Endodermal cell (in vitro differentiated cells): ENCODE measurements at regions not wholly inside any gene's neighbourhood (a gene's known extent, or its start where the extent isn't known, plus 50 kb on each side); places are given as distances from the start of the nearest gene placed in this dataset.

Experiments used
- DNase-seq: peaks from one replicate; pipeline ENCODE4 v3.0.0-alpha.2; 2017
- H3K27ac ChIP-seq: 2 replicates; pipeline ENCODE4 v1.5.1; 2013; ENCODE audit warnings: mild to moderate bottlenecking, low read depth, low read length, moderate library complexity
- H3K27me3 ChIP-seq: 2 replicates; pipeline ENCODE4 v1.6.1; 2013; ENCODE audit warnings: mild to moderate bottlenecking, low read length, moderate library complexity; ENCODE audit not compliant: insufficient read depth, control insufficient read depth, poor library complexity, severe bottlenecking
- H3K36me3 ChIP-seq: 2 replicates; pipeline ENCODE4 v1.7.0; 2013; ENCODE audit warnings: mild to moderate bottlenecking, low read length, moderate library complexity; ENCODE audit not compliant: control insufficient read depth, insufficient read depth
- H3K4me1 ChIP-seq: one replicate; pipeline ENCODE4 v1.7.0; 2013; ENCODE audit warnings: low read length; ENCODE audit not compliant: control insufficient read depth, insufficient read depth
- H3K4me3 ChIP-seq: 2 replicates; pipeline ENCODE4 v1.5.1; 2013; ENCODE audit warnings: mild to moderate bottlenecking, low read length, moderate library complexity
- H3K9ac ChIP-seq: 2 replicates; pipeline ENCODE4 v1.6.1; 2013; ENCODE audit warnings: mild to moderate bottlenecking, low read length, moderate library complexity; ENCODE audit not compliant: poor library complexity, severe bottlenecking; ENCODE audit errors: extremely low read depth
- H3K9me3 ChIP-seq: 2 replicates; pipeline ENCODE4 v1.6.1; 2013; ENCODE audit warnings: mild to moderate bottlenecking, low read length, moderate library complexity; ENCODE audit not compliant: control insufficient read depth
- H3K27ac Mint-ChIP-seq: 2 replicates; pipeline ENCODE4 v1.8.0; 2020; ENCODE audit warnings: mixed read lengths
- H3K27me3 Mint-ChIP-seq: 2 replicates; pipeline ENCODE4 v1.8.0; 2021; ENCODE audit warnings: mild to moderate bottlenecking, mixed read lengths; ENCODE audit not compliant: insufficient read depth
- H3K36me3 Mint-ChIP-seq: 2 replicates; pipeline ENCODE4 v1.8.0; 2020; ENCODE audit warnings: low read depth, mixed read lengths
- H3K4me1 Mint-ChIP-seq: 2 replicates; pipeline ENCODE4 v1.8.0; 2020; ENCODE audit warnings: mixed read lengths
- H3K4me3 Mint-ChIP-seq: 2 replicates; pipeline ENCODE4 v1.8.0; 2020; ENCODE audit warnings: mild to moderate bottlenecking, moderate library complexity, mixed read lengths
- H3K9me3 Mint-ChIP-seq: 2 replicates; pipeline ENCODE4 v1.8.0; 2020; ENCODE audit warnings: mild to moderate bottlenecking, mixed read lengths
- CTCF ChIP-seq: fragments of 200-600 bp; sonication (generic); conservative IDR thresholded peaks from 2 replicates; pipeline ENCODE4 v1.5.0; 2021; ENCODE audit warnings: antibody characterized with exemption, mild to moderate bottlenecking
- whole genome bisulfite sequencing, 2 experiments: methylation state at CpG; one replicate each; pipeline versions ENCODE4 v1.1.5 to v1.1.7; 2013; ENCODE audit warnings: missing lambda C conversion rate in 2 of 2, mixed read lengths in 1 of 2; ENCODE audit not compliant: insufficient coverage in 1 of 2, insufficient read length in 1 of 2; 5-methylcytosine and 5-hydroxymethylcytosine counted together

GRCh38 chr10:9188022-9188810 lies 1133.7 kb downstream of the GATA3 start:
- H3K27me3 ChIP-seq: no peaks in the 10 kb centered on the region
- DNase-seq: no peak
- Mint-ChIP-seq H3K4me1 (no peaks in the 10 kb centered on the region), H3K27ac (no peak overlapping the region), H3K27me3 (peaks cover 6% of the 10 kb centered on the region), H3K4me3 (no peak overlapping the region), H3K36me3 (no peaks in the 10 kb centered on the region), H3K9me3 (peaks cover 6% of the 10 kb centered on the region)
- 100% methylated on average over 1 of the region's 3 CpGs; no CpG with 5 or more reads in 1 of the 2 experiments for WGBS, 2 experiments
- no peaks in the 10 kb centered on the region for H3K4me1 ChIP-seq
- no peak for TF ChIP-seq CTCF
- H3K4me3 ChIP-seq: no peak overlapping the region
- no peaks in the 10 kb centered on the region for H3K36me3 ChIP-seq
- no peak overlapping the region for H3K9ac ChIP-seq
- H3K9me3 ChIP-seq: no peaks in the 10 kb centered on the region
- H3K27ac ChIP-seq: no peak overlapping the region

- Mint-ChIP-seq H3K4me3 (no peak overlapping the region), H3K9me3 (peaks cover 2% of the 10 kb centered on the region), H3K27me3 (peaks cover 6% of the 10 kb centered on the region)
Observed at GRCh38 chr10:9189448-9189847, 1135.0 kb downstream of the GATA3 start.

GRCh38 chr10:9193120-9193519 lies 1138.6 kb downstream of the GATA3 start:
- no peak for TF ChIP-seq CTCF
- Histone ChIP-seq H3K9ac (no peak overlapping the region), H3K9me3 (no peaks in the 10 kb centered on the region), H3K36me3 (no peaks in the 10 kb centered on the region), H3K27me3 (peaks cover 4% of the 10 kb centered on the region), H3K4me1 (no peaks in the 10 kb centered on the region), H3K27ac (no peak overlapping the region), H3K4me3 (no peak overlapping the region)
- peaks cover 13% of the 10 kb centered on the region for H3K27me3 Mint-ChIP-seq
- no peak overlapping the region for H3K4me3 Mint-ChIP-seq
- no peak for DNase-seq
- H3K4me1 Mint-ChIP-seq: no peaks in the 10 kb centered on the region
- whole genome bisulfite sequencing, 2 experiments: 94 to 95% methylated on average over 2 to 5 of the region's 6 CpGs
- H3K36me3 Mint-ChIP-seq: no peaks in the 10 kb centered on the region
- no peak overlapping the region for H3K27ac Mint-ChIP-seq
- H3K9me3 Mint-ChIP-seq: no peaks in the 10 kb centered on the region

More at GRCh38 chr10:9189448-9189847, 1135.0 kb downstream of the GATA3 start:
- H3K4me1 ChIP-seq: no peaks in the 10 kb centered on the region
- H3K27ac ChIP-seq: no peak overlapping the region
- 84% methylated on average over 2 of the region's 2 CpGs; no CpG with 5 or more reads in 1 of the 2 experiments for WGBS, 2 experiments
- TF ChIP-seq CTCF: no peak
- H3K9ac ChIP-seq: no peak overlapping the region
- H3K4me1 Mint-ChIP-seq: no peaks in the 10 kb centered on the region
- no peaks in the 10 kb centered on the region for H3K36me3 ChIP-seq
- H3K27me3 ChIP-seq: no peaks in the 10 kb centered on the region
- no peak overlapping the region for H3K4me3 ChIP-seq
- no peaks in the 10 kb centered on the region for H3K36me3 Mint-ChIP-seq
- no peak overlapping the region for H3K27ac Mint-ChIP-seq
- H3K9me3 ChIP-seq: no peaks in the 10 kb centered on the region
- no peak for DNase-seq
